ENCODE measurements at regions not wholly inside any gene's neighbourhood (a gene's known extent, or its start where the extent isn't known, plus 50 kb on each side); places are given as distances from the start of the nearest gene placed in this dataset.

GRCh38 chrX:149151805-149152757 is 353.0 kb downstream of the IDS start:
- no peak for DNase-seq

GRCh38 chrX:149145845-149146285 is 359.2 kb downstream of the IDS start:
- DNase-seq = no peak

GRCh38 chrX:149131774-149132173 is 373.3 kb downstream of the IDS start:
- no peak for DNase-seq

GRCh38 chrX:149129767-149130166 is 375.3 kb downstream of the IDS start:
- no peak for DNase-seq

- no peak for DNase-seq
Measured at GRCh38 chrX:149124526-149125108, 380.5 kb downstream of the IDS start.

GRCh38 chrX:149121206-149121920 is 383.7 kb downstream of the IDS start:
- DNase-seq = no peak

GRCh38 chrX:149120459-149120858 is 384.6 kb downstream of the IDS start:
- DNase-seq = no peak

- DNase-seq = no peak
Measured at GRCh38 chrX:149114874-149115273, 390.2 kb downstream of the IDS start.

GRCh38 chrX:149114001-149114400 is 391.1 kb downstream of the IDS start:
- no peak for DNase-seq

- no peak for DNase-seq
Measured at GRCh38 chrX:149097786-149098185, 407.3 kb downstream of the IDS start.

GRCh38 chrX:149092179-149092578 is 412.9 kb downstream of the IDS start:
- DNase-seq = no peak

GRCh38 chrX:149079805-149080406 is 425.2 kb downstream of the IDS start:
- DNase-seq = no peak

GRCh38 chrX:149074398-149074797 is 430.7 kb downstream of the IDS start:
- no peak for DNase-seq

- no peak for DNase-seq
Measured at GRCh38 chrX:149073479-149073878, 431.6 kb downstream of the IDS start.

- DNase-seq = no peak
Measured at GRCh38 chrX:149069899-149070298, 435.2 kb downstream of the IDS start.

GRCh38 chrX:149060921-149061320 is 444.2 kb downstream of the IDS start:
- no peak for DNase-seq

Data from cerebellar nuclear complex (tissue), 1 donor.